ENCODE measurements at regions not wholly inside any gene's neighbourhood (a gene's known extent, or its start where the extent isn't known, plus 50 kb on each side); places are given as distances from the start of the nearest gene placed in this dataset.
"Not testable (repeated sequence)": the region's sequence is repeated elsewhere in the genome, so short reads cannot be mapped to it uniquely, and the experiment has no call there.

DNA sequence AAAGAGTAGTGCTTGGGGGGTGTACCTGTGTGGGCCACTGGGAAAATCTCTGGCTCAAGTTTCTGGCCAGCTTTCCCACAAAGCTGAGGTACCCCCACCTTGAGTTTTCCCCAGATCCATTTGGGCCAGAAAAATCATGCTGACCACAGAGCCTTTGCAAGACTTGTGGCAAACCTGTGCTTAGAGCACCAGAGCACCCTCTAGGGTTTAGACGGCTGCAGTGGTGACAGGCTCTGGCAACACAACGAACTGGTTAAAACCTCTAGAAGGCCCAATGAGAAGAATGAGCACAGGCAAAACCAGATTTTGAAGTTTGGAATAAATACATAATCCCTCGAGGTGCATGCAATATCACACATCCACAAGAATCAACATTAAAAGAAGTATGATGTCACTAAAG lies 290.7 kb upstream of the FOLH1 start:
- DNase-seq = no peak

DNA sequence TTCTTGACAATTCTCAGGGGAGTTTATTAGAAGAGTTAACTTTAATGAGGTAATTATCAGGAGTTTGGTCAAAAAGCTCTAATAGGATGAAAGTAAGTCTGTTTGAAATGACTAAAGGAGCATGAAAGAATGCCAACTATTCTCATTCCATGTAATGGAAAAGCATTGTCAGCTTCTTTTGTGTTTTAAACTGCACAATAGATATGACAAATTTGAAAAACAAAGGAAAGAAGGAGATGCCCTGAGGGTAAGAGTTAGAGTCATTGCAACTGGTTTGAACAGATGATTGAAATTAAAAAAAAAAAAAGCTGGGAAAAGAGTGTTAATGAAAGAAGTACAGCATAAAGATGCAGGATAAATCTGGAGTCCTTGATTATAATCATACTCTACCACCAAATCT lies 296.8 kb upstream of the FOLH1 start:
- no peak for DNase-seq

DNA sequence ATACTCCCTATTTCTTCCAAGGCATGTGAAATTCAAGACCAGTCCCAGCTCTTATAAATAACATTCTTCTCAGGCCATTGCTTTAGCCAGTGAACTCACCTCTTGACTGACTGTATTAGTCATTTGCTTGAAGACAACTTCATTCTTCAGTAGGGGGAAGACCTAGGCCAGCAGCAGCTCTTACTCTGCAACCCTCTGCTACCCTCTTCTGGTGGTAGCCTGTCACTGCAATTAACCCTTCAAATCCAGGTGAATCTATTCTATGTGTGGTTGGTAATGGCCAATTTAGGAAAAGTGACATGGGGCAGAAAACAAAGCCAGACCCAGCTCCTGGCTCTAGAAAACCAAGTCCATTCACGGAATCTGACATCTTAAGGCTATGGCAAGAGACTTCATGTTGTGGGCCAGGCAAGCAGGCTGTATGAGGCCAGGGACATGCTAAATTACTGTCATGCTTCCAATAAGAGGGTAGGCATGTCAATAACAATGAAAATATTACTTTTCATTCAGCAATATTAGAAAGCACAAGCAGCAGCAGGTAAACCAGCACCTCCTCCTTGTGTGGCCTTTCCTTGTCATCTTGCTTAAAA lies 317.9 kb upstream of the FOLH1 start:
- peak; percentile 4 for DNase-seq

DNA sequence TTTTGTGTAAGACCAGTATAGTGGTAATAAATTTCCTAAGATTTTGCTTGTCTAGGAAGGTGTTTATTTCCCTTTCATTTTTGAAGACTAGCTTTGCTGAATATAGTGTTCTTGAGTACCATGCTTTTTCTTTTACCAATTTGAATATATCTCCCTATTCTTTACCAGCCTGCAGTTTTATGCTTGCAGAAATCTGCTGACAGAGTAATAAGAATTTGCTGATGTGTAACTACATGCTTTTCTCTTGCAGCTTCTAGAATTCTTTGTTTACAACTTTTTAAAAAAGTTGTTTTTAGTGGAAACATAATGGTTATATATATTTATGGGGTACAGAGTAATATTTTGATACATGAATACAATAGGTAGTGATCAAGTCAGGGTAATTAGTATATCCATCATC lies 324.8 kb upstream of the FOLH1 start:
- DNase-seq = no peak

DNA sequence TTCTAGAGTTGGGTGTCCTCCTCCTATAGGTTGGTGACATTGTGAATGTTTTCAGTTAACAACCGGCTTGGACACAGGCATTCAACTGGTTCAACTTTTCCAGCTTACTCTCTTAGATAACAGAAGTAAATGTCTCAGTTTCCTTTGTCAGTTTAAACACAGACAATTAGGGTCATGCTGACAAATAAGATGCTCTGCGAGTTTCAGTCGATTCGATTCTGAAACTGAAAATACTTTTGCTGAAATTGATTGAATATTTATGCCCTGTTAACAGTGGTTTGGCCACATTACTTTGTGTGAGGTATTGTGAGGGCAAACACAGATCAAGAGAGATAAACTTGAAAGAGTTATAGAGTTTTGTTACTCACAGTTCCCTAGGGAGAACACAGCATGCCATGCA lies 330.5 kb upstream of the FOLH1 start:
- DNase-seq = not testable (repeated sequence)

DNA sequence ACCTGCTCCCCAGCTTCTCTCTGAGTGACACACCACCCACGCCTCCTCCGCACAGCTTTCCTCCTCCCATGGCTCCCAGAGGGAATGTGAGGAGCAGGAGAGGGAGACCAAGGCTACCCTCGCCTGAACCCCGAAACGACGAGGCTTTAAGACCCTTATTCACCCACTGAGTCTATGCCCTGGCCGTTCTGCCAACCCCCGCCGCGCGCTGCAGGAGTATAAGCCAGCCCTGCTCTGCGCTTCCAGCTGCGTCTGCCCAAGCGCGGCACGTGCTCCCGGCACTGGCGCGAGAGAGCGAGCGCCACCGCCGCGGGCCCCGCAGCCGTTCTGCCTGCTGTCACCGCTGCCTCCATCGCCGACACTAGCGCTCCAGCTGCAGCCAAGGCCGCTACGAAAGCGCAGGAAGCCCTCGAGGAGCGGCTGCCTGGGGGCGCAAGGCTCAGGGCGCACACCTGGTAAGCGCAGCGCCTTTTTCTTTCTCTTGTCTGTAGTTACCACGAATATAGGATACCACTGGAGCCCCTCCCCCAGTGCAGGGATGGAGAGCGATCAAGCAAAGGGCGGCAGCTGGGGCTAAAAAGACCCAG lies 350.0 kb upstream of the FOLH1 start:
- DNase-seq = not testable (repeated sequence)

DNA sequence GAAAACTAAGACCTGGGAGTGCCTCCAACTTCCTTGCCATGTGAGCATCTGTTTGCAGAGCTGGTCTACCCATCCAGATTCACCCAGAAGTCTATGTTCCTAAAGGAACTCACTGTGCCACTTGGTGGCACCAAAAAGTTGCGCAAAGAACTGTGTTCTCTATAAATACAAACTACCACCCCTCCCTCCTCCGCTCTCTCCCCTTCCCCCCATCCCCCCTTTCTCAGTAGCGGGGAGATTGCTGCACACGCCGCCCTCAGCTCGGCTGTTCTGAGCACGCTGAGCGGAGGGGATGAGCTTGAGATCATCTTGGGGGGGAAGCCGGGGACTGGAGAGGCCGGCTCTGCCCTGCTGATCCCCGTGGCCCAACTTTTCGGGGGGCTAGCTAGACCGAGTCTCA lies 352.2 kb upstream of the FOLH1 start:
- DNase-seq = not testable (repeated sequence)

DNA sequence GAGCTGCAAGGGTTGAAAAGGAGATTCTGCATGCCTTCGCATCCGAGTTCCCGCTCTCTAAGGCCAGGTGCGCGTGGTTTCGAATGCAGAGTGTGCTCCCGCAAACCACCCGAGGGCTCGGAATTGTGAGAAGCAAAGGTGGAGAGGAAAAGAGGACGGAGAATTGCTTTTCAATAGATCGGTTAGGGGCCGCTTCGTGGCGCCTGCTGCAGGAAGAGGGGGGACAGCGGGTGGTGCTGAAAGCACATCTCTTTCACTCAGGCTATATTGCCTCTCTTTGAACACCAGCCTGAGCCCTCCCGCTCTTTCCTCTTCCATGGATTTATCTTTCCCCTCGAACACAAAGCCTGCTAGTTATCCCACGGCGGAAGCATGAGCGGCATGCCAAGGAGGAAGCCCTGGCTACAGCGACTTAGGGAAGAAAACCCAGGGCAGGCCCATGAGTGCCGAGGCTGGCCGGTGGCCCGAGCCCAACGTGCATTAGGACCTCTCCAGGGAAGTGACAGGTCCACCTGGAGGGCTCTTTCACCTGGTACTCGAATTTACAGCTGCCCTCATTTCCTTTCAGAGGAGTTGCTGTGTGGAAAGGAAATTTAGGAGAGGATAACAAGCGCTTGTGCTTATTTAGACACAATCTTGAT lies 353.0 kb upstream of the FOLH1 start:
- DNase-seq = not testable (repeated sequence)

DNA sequence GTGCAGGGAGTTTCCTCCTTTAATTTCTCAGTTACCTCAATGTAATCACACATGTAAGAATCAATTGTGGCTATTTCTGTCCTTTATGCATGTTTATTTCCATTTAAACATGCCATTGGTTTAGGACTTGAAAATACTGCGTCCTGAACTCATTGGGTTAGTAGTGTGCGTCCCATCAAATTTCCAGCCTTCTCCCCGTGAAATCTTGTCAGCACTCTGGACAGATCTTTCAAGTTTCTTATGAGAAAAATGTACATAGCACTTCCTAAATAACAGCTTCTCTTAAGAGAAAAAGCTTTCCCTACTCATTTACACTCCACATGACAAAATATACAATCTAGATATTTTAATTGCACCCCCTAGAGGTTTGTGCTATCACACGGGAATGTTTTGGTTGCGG lies 353.9 kb upstream of the FOLH1 start:
- not testable (repeated sequence) for DNase-seq

DNA sequence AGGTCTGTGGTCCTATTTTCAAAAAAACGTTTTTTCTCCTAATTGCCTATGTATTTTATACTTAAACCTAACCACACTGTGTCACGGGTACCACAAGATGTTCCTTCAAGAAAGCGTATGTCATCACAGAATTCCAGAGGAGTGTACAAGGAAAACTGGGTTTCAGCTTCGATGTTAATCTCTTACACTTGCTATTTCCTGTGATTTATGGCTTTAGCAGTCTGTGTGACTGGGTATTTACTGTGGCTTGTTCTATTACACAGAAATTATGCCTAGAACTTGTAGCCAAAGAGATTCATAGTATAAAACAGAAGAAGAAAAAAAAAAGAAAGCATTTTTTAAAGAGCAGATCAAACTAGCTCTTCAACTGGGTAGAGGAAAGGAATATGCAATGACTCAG lies 371.1 kb upstream of the FOLH1 start:
- not testable (repeated sequence) for DNase-seq

DNA sequence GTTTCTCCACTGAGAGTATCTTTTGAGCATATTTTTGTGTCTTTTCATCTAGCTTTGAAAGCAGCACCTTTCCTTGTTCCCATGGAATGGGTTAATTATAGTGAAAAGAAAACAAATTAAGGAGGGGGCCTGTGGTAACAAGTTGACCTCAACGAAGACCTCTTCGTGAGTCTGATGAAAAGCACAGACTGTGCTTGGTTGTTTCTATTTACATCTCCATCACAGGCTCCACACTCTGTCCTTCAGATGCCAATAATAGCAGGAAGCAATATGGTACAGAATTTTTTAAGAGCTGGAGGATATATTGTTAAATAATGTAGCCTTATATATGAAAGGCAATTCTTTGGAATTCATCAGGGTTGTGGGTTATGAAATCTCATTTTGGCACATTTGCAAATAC lies 366.7 kb upstream of the OR4C13 start:
- not testable (repeated sequence) for DNase-seq

DNA sequence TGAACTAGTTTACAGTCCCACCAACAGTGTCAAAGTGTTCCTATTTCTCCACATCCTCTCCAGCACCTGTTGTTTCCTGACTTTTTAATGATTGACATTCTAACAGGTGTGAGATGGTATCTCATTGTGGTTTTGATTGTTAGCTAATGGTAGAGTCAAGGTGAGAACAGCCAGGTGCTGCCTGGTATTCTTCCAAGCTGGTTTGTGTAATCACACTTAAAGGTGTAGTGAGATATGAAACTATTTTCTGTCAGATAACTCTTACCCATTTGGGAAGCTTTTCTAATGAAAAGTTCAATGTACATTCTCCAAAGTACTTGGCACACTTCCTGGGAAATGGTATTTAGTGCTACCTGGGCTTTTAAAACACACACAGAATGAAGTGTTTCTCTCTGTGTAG lies 343.3 kb upstream of the OR4C13 start:
- DNase-seq = not testable (repeated sequence)

DNA sequence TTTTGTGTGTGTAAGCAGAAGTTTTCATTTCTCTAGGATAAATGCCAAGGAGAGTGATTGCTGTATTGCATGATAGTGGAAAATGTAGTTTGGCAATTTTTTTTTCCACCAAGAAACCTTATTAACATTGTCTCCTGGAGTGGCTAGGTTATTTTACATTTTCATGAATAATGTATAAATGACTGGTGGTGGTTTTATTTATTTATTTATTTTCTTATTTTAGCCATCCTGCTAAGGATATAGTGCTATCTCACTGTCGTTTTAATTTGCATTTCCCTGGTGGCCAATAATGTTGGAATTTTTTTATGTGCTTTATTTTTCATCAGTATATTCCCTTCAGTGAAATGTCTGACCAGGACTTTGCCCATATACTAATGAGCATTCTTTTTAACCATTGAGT lies 328.3 kb upstream of the OR4C13 start:
- not testable (repeated sequence) for DNase-seq

DNA sequence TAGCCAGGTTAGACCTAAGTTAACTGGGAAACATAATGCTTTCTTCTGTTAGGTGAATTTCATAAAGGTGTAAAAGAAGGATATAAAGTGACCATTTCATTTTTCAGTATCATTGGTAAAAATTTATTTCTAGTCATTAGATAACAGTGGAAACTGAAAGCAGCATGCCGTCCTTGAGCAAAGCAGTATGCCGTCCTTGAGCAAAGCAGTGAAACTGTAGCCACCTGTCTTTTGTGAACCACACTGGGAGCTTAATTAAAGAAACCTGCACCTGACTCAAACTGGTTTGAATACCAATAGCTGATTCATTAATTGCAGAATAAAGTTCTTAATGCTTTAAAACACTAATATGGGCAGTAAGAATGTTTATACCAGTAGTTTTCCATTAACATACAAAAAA lies 281.5 kb upstream of the OR4C13 start:
- not testable (repeated sequence) for DNase-seq

DNA sequence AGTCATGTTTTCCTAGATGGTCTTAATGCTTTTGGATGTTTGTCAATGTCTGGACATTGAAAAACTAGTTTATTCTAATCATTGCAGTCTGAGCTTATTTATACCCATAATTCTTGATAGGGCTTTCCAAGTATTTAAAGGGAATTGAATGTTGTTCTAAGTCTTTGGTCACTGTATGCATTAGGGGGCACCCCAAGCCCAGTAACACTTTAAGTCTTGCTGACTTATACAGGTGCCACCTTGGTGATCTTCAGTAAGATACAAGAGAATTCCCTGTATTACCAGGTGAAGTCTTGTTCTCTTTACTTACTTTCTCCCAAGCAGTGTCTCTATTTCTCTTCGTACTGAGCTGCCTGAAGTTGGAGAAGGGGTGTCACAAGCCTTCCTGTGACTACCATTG lies 250.1 kb upstream of the OR4C13 start:
- not testable (repeated sequence) for DNase-seq

DNA sequence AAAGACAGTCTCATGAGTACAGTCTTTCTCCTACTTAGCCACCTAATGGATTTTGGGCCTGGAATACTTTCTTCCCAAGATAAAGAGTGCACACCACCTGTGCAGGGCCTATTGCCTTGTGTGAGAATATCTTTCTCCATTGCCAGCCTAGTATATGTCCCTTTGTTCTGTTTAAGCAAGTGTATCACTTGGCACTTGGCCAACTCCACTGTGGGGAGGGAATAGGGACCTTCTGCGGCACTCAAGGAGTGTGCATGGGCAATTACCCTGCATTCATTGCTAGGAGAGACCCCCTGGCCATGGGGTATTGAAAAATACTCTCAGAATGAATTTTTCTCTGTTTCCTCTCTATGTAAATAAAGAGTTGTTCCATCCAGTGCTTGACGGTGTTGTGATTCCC lies 201.7 kb upstream of the OR4C13 start:
- not testable (repeated sequence) for DNase-seq

DNA sequence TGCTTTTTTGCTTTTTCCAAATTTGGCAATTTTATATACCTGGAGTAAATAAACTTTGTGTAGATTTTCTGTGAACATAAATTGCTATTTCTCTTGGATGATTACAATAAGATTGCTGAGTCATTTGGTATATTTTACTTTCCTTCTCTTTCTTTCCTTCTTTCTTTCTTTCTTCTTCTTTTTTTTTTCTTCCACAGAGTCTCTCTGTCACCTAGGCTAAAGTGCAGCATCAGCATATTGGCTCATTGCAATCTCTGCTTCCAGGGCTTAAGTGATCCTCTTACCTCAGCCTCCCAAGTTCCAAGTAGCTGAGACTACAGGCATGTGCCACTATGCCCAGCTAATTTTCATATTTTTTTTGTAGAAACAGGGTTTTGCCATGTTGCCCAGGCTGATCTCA lies 201.2 kb upstream of the OR4C13 start:
- not testable (repeated sequence) for DNase-seq

DNA sequence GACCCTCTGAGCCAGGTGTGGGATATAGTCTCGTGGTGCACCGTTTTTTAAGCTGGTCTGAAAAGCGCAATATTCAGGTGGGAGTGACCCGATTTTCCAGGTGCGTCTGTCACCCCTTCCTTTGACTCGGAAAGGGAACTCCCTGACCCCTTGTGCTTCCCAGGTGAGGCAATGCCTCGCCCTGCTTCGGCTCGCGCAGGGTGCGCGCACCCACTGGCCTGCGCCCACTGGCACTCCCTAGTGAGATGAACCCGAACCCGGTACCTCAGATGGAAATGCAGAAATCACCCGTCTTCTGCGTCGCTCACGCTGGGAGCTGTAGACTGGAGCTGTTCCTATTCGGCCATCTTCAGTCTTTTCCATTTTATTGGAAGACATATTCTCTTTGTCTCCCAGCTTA lies 171.4 kb upstream of the OR4C13 start:
- not testable (repeated sequence) for DNase-seq

DNA sequence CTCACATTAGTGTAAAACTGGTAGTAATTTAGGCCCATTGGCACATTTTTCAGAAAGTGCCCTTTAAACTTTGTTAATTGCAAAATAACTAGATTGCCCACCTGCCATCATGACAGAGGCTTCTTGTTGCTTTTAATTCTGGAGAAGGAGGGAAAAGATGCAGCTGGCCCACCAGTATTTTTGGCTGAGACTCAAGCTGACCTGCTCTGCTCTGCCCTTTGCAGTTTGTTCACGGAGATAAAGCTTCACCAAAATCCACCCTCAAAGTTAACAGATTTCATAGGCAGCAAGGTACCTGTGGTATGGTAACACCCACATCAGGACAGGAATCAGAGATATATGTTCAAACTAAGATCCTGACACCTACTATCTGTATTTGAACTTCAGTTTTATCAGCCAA lies 170.2 kb upstream of the OR4C13 start:
- not testable (repeated sequence) for DNase-seq

DNA sequence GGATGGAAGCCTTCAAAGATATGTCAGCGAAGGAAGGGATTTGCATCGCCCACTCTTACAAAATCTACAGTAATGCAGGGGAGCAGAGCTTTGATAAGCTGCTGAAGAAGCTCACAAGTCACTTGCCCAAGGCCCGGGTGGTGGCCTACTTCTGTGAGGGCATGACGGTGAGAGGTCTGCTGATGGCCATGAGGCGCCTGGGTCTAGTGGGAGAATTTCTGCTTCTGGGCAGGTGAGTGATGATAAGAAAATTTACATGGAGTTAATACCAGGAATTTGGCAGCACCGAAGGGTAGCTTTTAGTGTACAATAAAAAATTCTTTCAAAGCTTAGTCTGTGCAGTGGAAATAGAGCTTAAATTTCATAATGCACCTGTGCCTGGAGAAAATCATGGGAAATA lies 168.3 kb upstream of the OR4C13 start:
- DNase-seq = not testable (repeated sequence)

DNA sequence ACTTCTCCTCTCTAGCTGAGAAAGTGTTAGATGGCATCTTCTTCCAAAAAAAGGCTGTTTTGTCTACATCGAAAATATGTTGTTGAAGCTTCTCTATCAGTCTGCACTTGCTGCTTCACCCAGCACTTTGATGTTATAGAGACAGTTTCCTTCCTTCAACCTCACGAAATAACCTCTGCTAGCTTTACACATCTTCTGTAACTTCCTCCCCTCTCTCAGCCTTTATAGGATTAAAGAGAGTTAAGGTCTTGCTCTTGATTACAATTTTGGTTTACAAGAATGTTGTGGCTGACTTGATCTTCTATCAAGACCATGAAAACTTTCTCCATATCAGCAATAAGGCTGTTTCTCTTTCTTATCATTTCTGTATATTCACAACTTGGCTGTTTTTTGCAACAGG lies 162.4 kb upstream of the OR4C13 start:
- not testable (repeated sequence) for DNase-seq

DNA sequence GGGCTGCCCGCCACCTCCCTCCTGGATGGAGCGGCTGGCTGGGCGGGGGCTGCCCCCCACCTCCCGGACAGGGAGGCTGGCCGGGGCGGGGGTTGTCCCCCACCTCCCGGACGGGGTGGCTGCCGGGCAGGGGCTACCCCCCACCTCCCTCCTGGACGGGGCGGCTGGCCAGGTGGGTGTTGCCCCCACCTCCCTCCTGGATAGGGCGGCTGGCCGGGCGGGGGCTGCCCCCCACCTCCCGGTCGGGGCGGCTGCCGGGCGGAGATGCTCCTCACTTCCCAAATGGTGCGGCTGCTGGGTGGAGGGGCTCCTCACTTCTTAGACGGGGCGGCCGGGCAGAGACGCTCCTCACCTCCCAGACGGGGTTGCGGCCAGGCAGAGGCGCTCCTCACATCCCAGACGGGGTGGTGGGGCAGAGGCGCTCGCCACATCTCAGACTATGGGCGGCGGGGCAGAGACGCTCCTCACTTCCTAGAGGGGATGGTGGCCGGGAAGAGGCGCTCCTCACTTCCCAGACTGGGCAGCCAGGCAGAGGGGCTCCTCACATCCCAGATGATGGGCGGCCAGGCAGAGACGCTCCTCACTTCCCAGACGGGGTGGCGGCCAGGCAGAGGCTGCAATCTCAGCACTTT lies 153.9 kb upstream of the OR4C13 start:
- not testable (repeated sequence) for DNase-seq

DNA sequence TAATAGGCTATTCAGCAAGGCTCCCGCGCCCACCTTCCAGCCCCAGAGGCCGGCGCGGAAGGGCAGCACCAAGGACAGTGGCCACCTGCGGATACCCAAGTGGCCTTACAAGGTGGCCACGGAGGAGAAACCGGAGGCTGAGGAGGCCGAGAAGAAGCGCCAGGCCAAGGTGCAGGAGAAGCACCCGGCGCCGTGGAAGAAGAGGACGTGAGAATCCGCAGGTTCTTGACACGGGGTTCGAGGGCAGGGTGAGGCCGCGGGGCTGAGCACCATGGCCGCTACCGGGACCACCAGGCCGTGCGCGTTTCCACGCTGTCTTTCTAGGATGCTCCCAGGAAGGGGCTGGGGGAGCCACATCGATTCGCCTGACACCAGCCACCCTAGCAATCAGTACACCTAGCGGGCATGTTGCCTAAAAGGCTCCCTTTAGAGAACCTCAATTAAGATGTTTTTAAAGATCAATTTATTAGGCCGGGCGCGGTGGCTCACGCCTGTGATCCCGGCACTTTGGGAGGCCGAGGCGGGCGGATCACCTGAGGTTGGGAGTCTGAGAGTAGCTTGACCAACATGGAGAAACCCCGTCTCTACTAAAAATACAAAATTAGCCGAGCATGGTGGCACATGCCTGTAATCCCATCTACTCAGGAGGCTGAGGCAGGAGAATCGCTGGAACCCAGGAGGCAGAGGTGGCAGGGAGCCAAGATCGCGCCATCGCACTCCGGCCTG lies 134.3 kb upstream of the OR4C13 start:
- not testable (repeated sequence) for DNase-seq
